Lower leg skin (tissue), 4 donors: ENCODE measurements at regions not wholly inside any gene's neighbourhood (a gene's known extent, or its start where the extent isn't known, plus 50 kb on each side); places are given as distances from the start of the nearest gene placed in this dataset.

ENCODE experiments used
- DNase-seq, 2 donors: peaks; one replicate each; pipeline ENCODE4 v3.0.0-alpha.2; 2019; ENCODE audit warnings: low spot score in 2 of 2
- H3K4me3 ChIP-seq: fragments of 200-600 bp; sonication (generic); 2 replicates; pipeline ENCODE4 v1.5.1; 2017; ENCODE audit warnings: mild to moderate bottlenecking, low read depth; ENCODE audit not compliant: poor library complexity, severe bottlenecking
- POLR2A ChIP-seq, 2 donors: fragments of 450-650 bp; IDR thresholded peaks; one replicate each; pipeline ENCODE4 v1.6.1; 2016 to 2017; ENCODE audit warnings: antibody characterized with exemption in 2 of 2, mild to moderate bottlenecking in 1 of 2, moderate library complexity in 1 of 2
- WGBS, 2 donors: methylation state at CpG; one replicate each; pipeline ENCODE4 v1.1.5; 2018; 5-methylcytosine and 5-hydroxymethylcytosine counted together
- intact Hi-C: fragments of 100-400 bp; cut with DNase I; formaldehyde crosslinking; loops from one replicate; pipeline ENCODE4 v1.15.0; 2023; ENCODE audit warnings: low total_unique reads
- TF ChIP-seq, protein P1 (sequence below), 3 donors: fragments of 450-650 bp; IDR thresholded peaks; one replicate each; pipeline ENCODE4 v1.5.1; 2016; ENCODE audit warnings: antibody characterized with exemption in 3 of 3, mild to moderate bottlenecking in 3 of 3, moderate library complexity in 2 of 3

DNA sequence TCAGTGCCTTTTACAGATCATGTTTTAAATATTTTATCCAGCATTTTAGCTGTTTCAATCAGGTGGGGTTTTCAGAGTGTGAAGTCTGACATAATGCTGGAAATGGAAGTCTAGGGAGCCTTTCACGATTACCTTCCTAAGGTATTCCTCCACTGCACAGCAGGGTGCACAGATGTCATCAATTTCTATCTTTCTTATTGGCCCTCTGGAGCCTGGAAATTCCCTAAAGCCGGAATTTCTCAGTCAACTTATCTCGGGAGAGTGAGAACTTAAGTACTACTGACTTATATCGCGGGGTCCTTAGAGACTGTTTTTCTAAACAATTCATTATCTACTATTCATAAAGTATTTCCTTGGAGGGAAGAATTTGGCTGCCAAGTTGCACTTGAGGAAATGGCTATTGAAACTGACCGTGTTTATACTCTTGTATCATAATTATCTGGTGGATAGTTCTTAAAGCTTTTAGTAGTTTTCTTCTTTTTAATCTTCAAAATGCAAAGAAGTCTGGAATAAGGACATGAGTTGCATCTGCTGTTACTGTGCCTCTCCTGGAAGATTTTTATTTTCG, 311.8 kb upstream of the B3GALT2 start:
- H3K4me3 ChIP-seq: no peak overlapping the region
- intact Hi-C loops: no loop called here
- 66 to 75% methylated on average over 7 of the region's 7 CpGs for WGBS, 2 donors
- no peak for DNase-seq
- TF ChIP-seq, protein P1, sequence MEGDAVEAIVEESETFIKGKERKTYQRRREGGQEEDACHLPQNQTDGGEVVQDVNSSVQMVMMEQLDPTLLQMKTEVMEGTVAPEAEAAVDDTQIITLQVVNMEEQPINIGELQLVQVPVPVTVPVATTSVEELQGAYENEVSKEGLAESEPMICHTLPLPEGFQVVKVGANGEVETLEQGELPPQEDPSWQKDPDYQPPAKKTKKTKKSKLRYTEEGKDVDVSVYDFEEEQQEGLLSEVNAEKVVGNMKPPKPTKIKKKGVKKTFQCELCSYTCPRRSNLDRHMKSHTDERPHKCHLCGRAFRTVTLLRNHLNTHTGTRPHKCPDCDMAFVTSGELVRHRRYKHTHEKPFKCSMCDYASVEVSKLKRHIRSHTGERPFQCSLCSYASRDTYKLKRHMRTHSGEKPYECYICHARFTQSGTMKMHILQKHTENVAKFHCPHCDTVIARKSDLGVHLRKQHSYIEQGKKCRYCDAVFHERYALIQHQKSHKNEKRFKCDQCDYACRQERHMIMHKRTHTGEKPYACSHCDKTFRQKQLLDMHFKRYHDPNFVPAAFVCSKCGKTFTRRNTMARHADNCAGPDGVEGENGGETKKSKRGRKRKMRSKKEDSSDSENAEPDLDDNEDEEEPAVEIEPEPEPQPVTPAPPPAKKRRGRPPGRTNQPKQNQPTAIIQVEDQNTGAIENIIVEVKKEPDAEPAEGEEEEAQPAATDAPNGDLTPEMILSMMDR (IDR thresholded peaks at IDR 0.05): no peak
- no peak for TF ChIP-seq POLR2A (IDR thresholded peaks at IDR 0.05)

DNA sequence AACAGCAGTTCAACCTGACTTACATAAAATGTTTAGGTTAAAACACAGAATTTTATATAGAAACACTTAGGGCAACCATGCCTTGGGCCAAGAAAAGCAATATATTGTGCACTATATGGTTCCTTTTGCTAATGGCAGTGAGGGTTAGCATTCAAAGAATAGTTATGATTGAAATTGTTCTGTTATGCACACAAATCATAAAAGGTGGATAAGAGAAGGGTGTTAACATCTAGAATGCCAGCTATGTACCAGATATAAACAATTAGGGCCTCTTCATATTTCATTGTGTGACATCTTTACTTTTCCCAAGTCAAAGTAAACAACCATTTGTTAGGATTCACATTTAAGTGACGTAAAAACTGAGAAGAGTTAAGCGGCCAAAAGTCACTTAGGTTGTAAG, 308.0 kb upstream of the B3GALT2 start:
- no peak overlapping the region for H3K4me3 ChIP-seq
- no peak for DNase-seq
- intact Hi-C loops: no loop called here
- WGBS, 2 donors: 32 to 43% methylated on average over 2 of the region's 2 CpGs
- TF ChIP-seq, protein P1 (IDR thresholded peaks at IDR 0.05): no peak
- TF ChIP-seq POLR2A (IDR thresholded peaks at IDR 0.05): no peak

DNA sequence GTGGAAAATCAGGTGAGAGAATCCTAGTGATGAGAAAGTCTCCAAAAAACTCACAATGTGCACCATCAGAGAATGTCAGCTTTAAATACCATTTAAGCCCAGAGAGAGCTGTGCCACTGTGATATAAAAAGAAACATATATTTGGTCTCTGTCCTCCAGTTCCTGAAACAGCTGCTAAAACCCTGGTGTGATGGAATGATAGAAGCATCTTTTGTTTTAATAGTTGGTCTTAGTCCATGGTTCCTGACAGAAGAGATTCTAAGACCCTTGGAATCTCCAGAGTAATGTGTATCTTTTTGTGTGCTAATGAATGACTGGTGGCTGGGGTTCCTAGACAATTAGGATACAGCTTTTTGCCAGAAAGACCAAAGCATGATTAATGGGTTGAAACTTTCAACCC, 302.8 kb upstream of the B3GALT2 start:
- DNase-seq: no peak
- H3K4me3 ChIP-seq: no peak overlapping the region
- intact Hi-C loops: no loop called here
- no peak for TF ChIP-seq POLR2A (IDR thresholded peaks at IDR 0.05)
- TF ChIP-seq, protein P1 (IDR thresholded peaks at IDR 0.05): no peak

DNA sequence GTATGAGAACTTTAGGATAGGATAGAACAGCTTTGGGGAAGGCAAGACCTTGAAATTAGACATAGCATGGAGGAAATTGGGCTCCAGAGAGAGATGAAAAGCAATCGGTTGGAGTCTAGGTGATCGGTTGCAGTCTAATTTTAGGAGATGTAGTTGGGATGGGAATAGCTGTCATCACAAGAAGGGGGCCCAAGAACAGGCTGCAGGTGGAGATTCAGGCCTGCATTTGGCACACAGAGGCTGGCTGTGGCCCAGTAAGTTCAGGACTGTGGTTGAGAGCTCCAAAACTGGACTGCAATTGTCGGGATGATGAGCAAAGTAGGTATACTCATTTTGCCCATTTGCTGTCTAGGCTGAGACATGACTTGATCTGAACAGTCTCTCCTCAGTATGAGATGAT, 301.3 kb upstream of the B3GALT2 start:
- intact Hi-C loops: no loop called here
- TF ChIP-seq POLR2A (IDR thresholded peaks at IDR 0.05): no peak
- TF ChIP-seq, protein P1 (IDR thresholded peaks at IDR 0.05): no peak
- no peak overlapping the region for H3K4me3 ChIP-seq
- 92 to 97% methylated on average over 3 of the region's 3 CpGs for WGBS, 2 donors
- DNase-seq: no peak

DNA sequence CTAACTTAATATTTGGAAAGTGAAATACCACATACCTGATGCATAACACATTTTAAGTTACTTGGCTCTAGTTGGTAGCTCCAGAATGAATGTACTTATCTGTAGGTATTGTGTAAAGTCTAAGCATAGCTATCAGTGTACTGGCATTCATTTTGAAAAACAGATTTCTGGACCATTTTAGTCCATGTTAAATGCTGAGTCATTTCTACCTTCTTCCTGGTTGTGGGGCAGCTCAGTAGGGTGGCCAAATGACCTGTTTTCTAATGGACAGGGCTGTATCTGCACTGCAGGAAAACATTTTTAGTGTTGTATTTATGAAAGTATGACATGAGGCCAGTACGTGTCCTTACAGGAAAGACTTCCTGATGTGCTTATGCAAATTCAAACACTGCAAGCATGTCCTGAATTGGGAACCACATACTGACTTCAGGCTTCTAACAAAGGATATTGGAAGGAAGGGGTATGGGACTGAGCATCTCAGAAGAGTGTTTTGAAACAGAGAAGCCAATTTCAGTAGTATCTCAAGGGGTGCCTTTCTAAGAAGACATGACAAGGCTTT, 300.3 kb upstream of the B3GALT2 start:
- intact Hi-C loops: no loop called here

More for the DNA sequence above, 300.3 kb upstream of the B3GALT2 start:
- TF ChIP-seq POLR2A (IDR thresholded peaks at IDR 0.05): no peak
- TF ChIP-seq, protein P1 (IDR thresholded peaks at IDR 0.05): no peak
- WGBS, 2 donors: 14 to 21% methylated on average over 1 of the region's 1 CpG
- H3K4me3 ChIP-seq: peak overlapping the region; percentile 3
- DNase-seq: no peak
